Keratinocyte (primary cell): ENCODE measurements at regions not wholly inside any gene's neighbourhood (a gene's known extent, or its start where the extent isn't known, plus 50 kb on each side); places are given as distances from the start of the nearest gene placed in this dataset.

ENCODE experiments used
- DNase-seq: peaks from one replicate; pipeline ENCODE4 v3.0.0-alpha.2; 2011; ENCODE audit warnings: low read depth, missing footprints, low spot score
- FAIRE-seq: peaks from 2 replicates; lab custom pipeline; 2011; peaks lifted over from hg19 to GRCh38; lab: Jason Lieb, UNC
- H2AFZ ChIP-seq: 2 replicates; pipeline ENCODE4 v1.6.0; 2012; ENCODE audit warnings: low read length, control low read depth, inconsistent platforms; ENCODE audit not compliant: control insufficient read depth
- H3K27ac ChIP-seq: 2 replicates; pipeline ENCODE4 v1.5.1; 2011; ENCODE audit warnings: low read length; ENCODE audit not compliant: control insufficient read depth, insufficient read depth
- H3K27me3 ChIP-seq: 3 replicates; pipeline ENCODE4 v1.6.0; 2011; ENCODE audit warnings: low read length; ENCODE audit not compliant: control insufficient read depth, insufficient read depth; ENCODE audit errors: extremely low read depth
- H3K36me3 ChIP-seq, 2 experiments: 2 replicates in 1 of 2; 3 replicates in 1 of 2; pipeline ENCODE4 v1.5.1; 2011; ENCODE audit warnings: low read length in 2 of 2, mild to moderate bottlenecking in 1 of 2; ENCODE audit not compliant: control insufficient read depth in 2 of 2, insufficient read depth in 2 of 2; ENCODE audit errors: extremely low read depth in 1 of 2
- H3K4me1 ChIP-seq: 3 replicates; pipeline ENCODE4 v1.5.1; 2011; ENCODE audit warnings: low read length; ENCODE audit not compliant: control insufficient read depth, insufficient read depth; ENCODE audit errors: extremely low read depth
- H3K4me2 ChIP-seq: 3 replicates; pipeline ENCODE4 v1.6.0; 2011; ENCODE audit warnings: low read depth, low read length; ENCODE audit not compliant: control insufficient read depth, insufficient read depth; ENCODE audit errors: extremely low read depth
- H3K4me3 ChIP-seq, 3 experiments: fragments of 200-600 bp in 1 of 3; sonication (generic) in 1 of 3; 2 replicates in 2 of 3; 3 replicates in 1 of 3; pipeline ENCODE4 v1.5.1; 2011 to 2016; ENCODE audit warnings: low read length in 3 of 3, mild to moderate bottlenecking in 3 of 3, control low read depth in 2 of 3, inconsistent platforms in 1 of 3, low read depth in 1 of 3, mixed read lengths in 1 of 3, mixed run types in 1 of 3, moderate library complexity in 1 of 3; ENCODE audit not compliant: control insufficient read depth in 2 of 3, insufficient read depth in 2 of 3; ENCODE audit errors: extremely low read depth in 1 of 3
- H3K79me2 ChIP-seq: 2 replicates; pipeline ENCODE4 v1.6.0; 2012; ENCODE audit warnings: low read length; ENCODE audit not compliant: control insufficient read depth, insufficient read depth
- H3K9ac ChIP-seq: 3 replicates; pipeline ENCODE4 v1.6.0; 2011; ENCODE audit warnings: low read length; ENCODE audit not compliant: control insufficient read depth, insufficient read depth; ENCODE audit errors: extremely low read depth
- H3K9me1 ChIP-seq: 3 replicates; pipeline ENCODE4 v1.6.0; 2011; ENCODE audit warnings: low read length; ENCODE audit not compliant: control insufficient read depth, insufficient read depth; ENCODE audit errors: extremely low read depth
- H3K9me3 ChIP-seq: 2 replicates; pipeline ENCODE4 v1.5.1; 2012; ENCODE audit warnings: low read depth, low read length; ENCODE audit not compliant: control insufficient read depth
- H4K20me1 ChIP-seq: 3 replicates; pipeline ENCODE4 v1.6.0; 2011; ENCODE audit warnings: low read length; ENCODE audit not compliant: control insufficient read depth, insufficient read depth; ENCODE audit errors: extremely low read depth
- EZH2 ChIP-seq: IDR thresholded peaks from one replicate; pipeline ENCODE4 v1.6.1; 2012; ENCODE audit warnings: inconsistent platforms, mild to moderate bottlenecking, low read length, moderate library complexity
- dilution Hi-C: fragments of 300-500 bp; cut with MboI; formaldehyde crosslinking; loops from one replicate; pipeline ENCODE4 v1.7.0; 2020; ENCODE audit warnings: low sequenced_read_pairs; ENCODE audit not compliant: extremely low pct_ligation_motif_present
- TF ChIP-seq, protein P1 (sequence below), 3 experiments: IDR thresholded peaks in 1 of 3; conservative IDR thresholded peaks in 1 of 3; optimal IDR thresholded peaks in 1 of 3; 2 replicates in 2 of 3; 3 replicates in 1 of 3; pipeline versions ENCODE3 to v1.5.1; 2011; ENCODE audit warnings: low read length in 3 of 3, mild to moderate bottlenecking in 3 of 3, moderate library complexity in 2 of 3, control low read depth in 1 of 3, inconsistent platforms in 1 of 3; ENCODE audit not compliant: insufficient read depth in 2 of 3; ENCODE audit errors: extremely low read depth in 1 of 3

DNA sequence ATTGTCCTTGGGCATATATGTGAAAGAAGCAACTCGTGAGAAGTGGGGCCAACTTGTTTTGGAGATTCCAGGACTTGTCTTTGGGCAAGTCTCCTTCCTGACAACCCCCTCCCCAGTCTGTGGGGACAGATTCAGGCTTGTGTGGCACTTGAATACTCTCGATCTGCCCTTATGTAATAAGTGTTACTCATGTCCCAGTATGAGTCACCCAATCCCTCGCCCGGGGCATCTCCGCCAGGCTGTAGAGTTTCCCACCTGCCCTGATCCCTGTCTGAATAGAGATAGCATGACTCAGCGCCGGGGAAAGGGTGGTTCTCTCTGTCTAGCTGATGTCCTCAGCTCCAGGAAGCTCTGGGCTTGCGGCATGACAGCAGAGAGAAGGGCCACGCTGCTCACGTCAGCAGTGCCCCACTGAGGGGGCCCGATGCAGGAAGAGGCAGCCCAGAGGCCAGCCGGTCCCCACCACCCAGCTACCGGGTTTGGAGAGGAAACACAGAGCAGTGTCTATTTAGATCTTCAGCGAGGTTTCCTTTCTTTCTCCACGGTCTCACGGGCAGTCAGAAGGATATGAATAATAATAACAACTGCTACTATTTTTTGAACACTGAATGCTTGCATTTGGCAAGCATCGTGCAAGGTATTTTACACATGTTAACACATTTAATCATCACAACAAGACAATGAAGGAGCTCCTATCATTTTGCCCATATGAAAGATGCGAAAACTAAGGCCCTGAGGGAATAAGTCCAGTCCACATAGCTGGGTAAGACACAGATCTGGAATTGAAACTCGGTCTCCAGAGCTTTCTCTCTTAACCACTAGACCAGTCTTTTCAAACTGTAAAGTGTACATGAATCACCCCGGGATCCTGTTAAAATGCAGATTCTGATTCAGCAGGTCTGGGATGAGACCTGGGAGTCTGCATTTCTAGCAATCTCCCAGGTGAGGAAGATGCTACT, 426.7 kb upstream of the MAF start:
- peak overlapping the region; percentile 83 for H3K27ac ChIP-seq
- dilution Hi-C loops: no loop called here
- TF ChIP-seq EZH2: no peak
- TF ChIP-seq, protein P1, sequence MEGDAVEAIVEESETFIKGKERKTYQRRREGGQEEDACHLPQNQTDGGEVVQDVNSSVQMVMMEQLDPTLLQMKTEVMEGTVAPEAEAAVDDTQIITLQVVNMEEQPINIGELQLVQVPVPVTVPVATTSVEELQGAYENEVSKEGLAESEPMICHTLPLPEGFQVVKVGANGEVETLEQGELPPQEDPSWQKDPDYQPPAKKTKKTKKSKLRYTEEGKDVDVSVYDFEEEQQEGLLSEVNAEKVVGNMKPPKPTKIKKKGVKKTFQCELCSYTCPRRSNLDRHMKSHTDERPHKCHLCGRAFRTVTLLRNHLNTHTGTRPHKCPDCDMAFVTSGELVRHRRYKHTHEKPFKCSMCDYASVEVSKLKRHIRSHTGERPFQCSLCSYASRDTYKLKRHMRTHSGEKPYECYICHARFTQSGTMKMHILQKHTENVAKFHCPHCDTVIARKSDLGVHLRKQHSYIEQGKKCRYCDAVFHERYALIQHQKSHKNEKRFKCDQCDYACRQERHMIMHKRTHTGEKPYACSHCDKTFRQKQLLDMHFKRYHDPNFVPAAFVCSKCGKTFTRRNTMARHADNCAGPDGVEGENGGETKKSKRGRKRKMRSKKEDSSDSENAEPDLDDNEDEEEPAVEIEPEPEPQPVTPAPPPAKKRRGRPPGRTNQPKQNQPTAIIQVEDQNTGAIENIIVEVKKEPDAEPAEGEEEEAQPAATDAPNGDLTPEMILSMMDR (optimal IDR thresholded peaks at IDR 0.05 in 1 of 3, IDR thresholded peaks at IDR 0.05 in 1 of 3, conservative IDR thresholded peaks at IDR 0.05 in 1 of 3; ENCODE audit: extremely low read depth in 1 of 3, insufficient read depth in 2 of 3, low read length in 3 of 3): no peak
- H4K20me1 ChIP-seq: no peaks in the 10 kb centered on the region
- H3K79me2 ChIP-seq: no peaks in the 10 kb centered on the region
- peak overlapping the region; percentile 59 for H3K4me2 ChIP-seq
- no peaks in the 10 kb centered on the region for H3K9me3 ChIP-seq
- H2AFZ ChIP-seq: peak overlapping the region; percentile 48
- H3K36me3 ChIP-seq: no peaks in the 10 kb centered on the region
- DNase-seq: peak; percentile 98
- H3K27me3 ChIP-seq: no peaks in the 10 kb centered on the region
- peaks cover 36% of the 10 kb centered on the region for H3K4me1 ChIP-seq
- peak overlapping the region; percentile 63 for H3K9ac ChIP-seq
- peak overlapping the region in 2 of 3 experiments; percentile 3 to 45 for H3K4me3 ChIP-seq
- H3K9me1 ChIP-seq: no peaks in the 10 kb centered on the region
- peak; percentile 99 for FAIRE-seq

DNA sequence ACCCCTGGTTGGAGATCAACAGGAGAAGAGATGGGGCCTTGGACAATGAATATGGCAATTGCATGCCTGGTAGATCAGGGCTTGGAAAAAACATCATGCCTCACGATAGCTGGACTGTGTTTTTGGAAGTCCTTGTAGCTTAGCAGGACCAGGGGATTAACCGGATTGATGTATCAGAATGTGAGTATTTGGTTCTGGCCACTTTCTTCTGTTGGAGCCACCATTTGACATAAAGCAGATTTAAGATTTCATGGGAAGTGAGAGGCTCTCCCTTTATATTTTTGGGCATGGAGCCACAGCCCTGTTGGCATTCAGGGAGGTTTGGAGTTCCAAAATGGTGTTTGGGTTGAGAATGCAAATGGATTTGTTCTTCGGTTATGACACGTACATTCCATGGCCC, 424.7 kb upstream of the MAF start:
- no peak for DNase-seq
- H3K27ac ChIP-seq: no peak overlapping the region
- FAIRE-seq: peak; percentile 49
- no peak overlapping the region for H3K4me2 ChIP-seq
- peaks cover 33% of the 10 kb centered on the region for H3K4me1 ChIP-seq
- H3K36me3 ChIP-seq: no peaks in the 10 kb centered on the region
- H3K27me3 ChIP-seq: no peaks in the 10 kb centered on the region
- H2AFZ ChIP-seq: no peak overlapping the region
- no peak for TF ChIP-seq EZH2
- TF ChIP-seq, protein P1 (optimal IDR thresholded peaks at IDR 0.05 in 1 of 3, IDR thresholded peaks at IDR 0.05 in 1 of 3, conservative IDR thresholded peaks at IDR 0.05 in 1 of 3; ENCODE audit: extremely low read depth in 1 of 3, insufficient read depth in 2 of 3, low read length in 3 of 3): no peak
- H3K4me3 ChIP-seq: no peak overlapping the region
- dilution Hi-C loops: no loop called here
- no peaks in the 10 kb centered on the region for H3K79me2 ChIP-seq
- H3K9me3 ChIP-seq: no peaks in the 10 kb centered on the region
- H4K20me1 ChIP-seq: no peaks in the 10 kb centered on the region
- no peaks in the 10 kb centered on the region for H3K9me1 ChIP-seq
- no peak overlapping the region for H3K9ac ChIP-seq
